Endothelial cell of umbilical vein (primary cell): ENCODE measurements at regions not wholly inside any gene's neighbourhood (a gene's known extent, or its start where the extent isn't known, plus 50 kb on each side); places are given as distances from the start of the nearest gene placed in this dataset.
A peak's percentile ranks its signal among the peaks of the same experiment; 100 is the strongest.

Experiments
- BruUV-seq: library from RNA; stranded (reverse); fragments of 400-500 nt; replicated peaks from 2 replicates; lab custom pipeline; 2021; lab: Mats Ljungman, UMichigan
- CTCF ChIA-PET: fragments of 300-600, 350-600 bp; sonication (Branson Sonifier 250); formaldehyde crosslinking; loops from one replicate; lab custom pipeline; 2021; ENCODE audit warnings: antibody characterized with exemption, inconsistent platforms; lab: Charles Lee
- POLR2A ChIA-PET: fragments of 300-600, 350-600 bp; sonication (Branson Sonifier 250); formaldehyde crosslinking; loops from one replicate; lab custom pipeline; 2021; ENCODE audit warnings: antibody characterized with exemption, inconsistent platforms; lab: Charles Lee
- DNase-seq: peaks from one replicate; pipeline ENCODE4 v3.0.0-alpha.2; 2011; ENCODE audit warnings: low read depth, low spot score
- FAIRE-seq: peaks from 2 replicates; lab custom pipeline; 2011; peaks lifted over from hg19 to GRCh38; lab: Jason Lieb, UNC
- H2AFZ ChIP-seq: 2 replicates; pipeline ENCODE4 v1.6.0; 2012; ENCODE audit warnings: low read depth, low read length, control low read depth, inconsistent platforms
- H3K27ac ChIP-seq: 2 replicates; pipeline ENCODE4 v1.5.1; 2011; ENCODE audit warnings: low read depth, mild to moderate bottlenecking, control low read depth, low read length, moderate library complexity; ENCODE audit not compliant: insufficient read depth
- H3K27me3 ChIP-seq, 2 experiments: 2 replicates each; pipeline versions ENCODE4 v1.6.0 to v1.6.1; 2011; ENCODE audit warnings: low read length in 2 of 2, mixed read lengths in 1 of 2; ENCODE audit not compliant: control insufficient read depth in 2 of 2, insufficient read depth in 2 of 2
- H3K36me3 ChIP-seq, 2 experiments: 2 replicates in 1 of 2; 3 replicates in 1 of 2; pipeline ENCODE4 v1.5.1; 2011; ENCODE audit warnings: low read length in 2 of 2, mild to moderate bottlenecking in 1 of 2, moderate library complexity in 1 of 2; ENCODE audit not compliant: control insufficient read depth in 2 of 2, insufficient read depth in 2 of 2; ENCODE audit errors: extremely low read depth in 1 of 2
- H3K4me1 ChIP-seq: 3 replicates; pipeline ENCODE4 v1.5.1; 2011; ENCODE audit warnings: mild to moderate bottlenecking, low read length; ENCODE audit not compliant: control insufficient read depth, insufficient read depth; ENCODE audit errors: extremely low read depth
- H3K4me2 ChIP-seq: 2 replicates; pipeline ENCODE4 v1.6.1; 2011; ENCODE audit warnings: low read length, control low read depth, mixed read lengths; ENCODE audit not compliant: insufficient read depth
- H3K4me3 ChIP-seq, 3 experiments: fragments of 200-600 bp in 1 of 3; sonication (generic), shearing (Covaris generic) in 1 of 3; replicated peaks in 1 of 3; 2 replicates each; pipeline ENCODE4 v1.5.1; 2011 to 2016; ENCODE audit warnings: control low read depth in 3 of 3, low read length in 3 of 3, mild to moderate bottlenecking in 2 of 3, inconsistent platforms in 1 of 3, low read depth in 1 of 3, moderate library complexity in 1 of 3; ENCODE audit not compliant: insufficient read depth in 1 of 3
- H3K79me2 ChIP-seq: 2 replicates; pipeline ENCODE4 v1.6.0; 2012; ENCODE audit warnings: low read length, inconsistent platforms; ENCODE audit not compliant: control insufficient read depth, insufficient read depth
- H3K9ac ChIP-seq: replicated peaks from 2 replicates; pipeline ENCODE3; 2011; ENCODE audit warnings: low read length, control low read depth; ENCODE audit not compliant: insufficient read depth; ENCODE audit errors: extremely low read depth
- H3K9me1 ChIP-seq: replicated peaks from 3 replicates; pipeline ENCODE4 v1.6.0; 2011; ENCODE audit warnings: mild to moderate bottlenecking, low read length; ENCODE audit not compliant: control insufficient read depth, insufficient read depth; ENCODE audit errors: extremely low read depth
- H3K9me3 ChIP-seq: replicated peaks from 2 replicates; pipeline ENCODE4 v1.5.1; 2012; ENCODE audit warnings: low read length, inconsistent platforms; ENCODE audit not compliant: control insufficient read depth, insufficient read depth
- H4K20me1 ChIP-seq: replicated peaks from 2 replicates; pipeline ENCODE3; 2011; ENCODE audit warnings: mild to moderate bottlenecking, low read length; ENCODE audit not compliant: control insufficient read depth, insufficient read depth; ENCODE audit errors: extremely low read depth
- CTCF ChIP-seq, 2 donors: IDR thresholded peaks; 1 replicate in 1 of 2; 2 replicates in 1 of 2; pipeline ENCODE4 v1.5.1; 2011; ENCODE audit warnings: low read length in 2 of 2, mild to moderate bottlenecking in 2 of 2, moderate library complexity in 2 of 2, control low read depth in 1 of 2, inconsistent platforms in 1 of 2, low read depth in 1 of 2; ENCODE audit not compliant: insufficient read depth in 1 of 2; ENCODE audit errors: extremely low read depth in 1 of 2
- EZH2 ChIP-seq: IDR thresholded peaks from 2 replicates; pipeline ENCODE4 v1.6.1; 2012; ENCODE audit warnings: borderline replicate concordance, low read depth, mild to moderate bottlenecking, moderate library complexity, low read length, inconsistent platforms; ENCODE audit not compliant: severe bottlenecking
- GATA2 ChIP-seq: IDR thresholded peaks from 2 replicates; pipeline ENCODE4 v1.7.0; 2011; ENCODE audit warnings: low read depth, mild to moderate bottlenecking, moderate library complexity, mixed read lengths, low read length; ENCODE audit not compliant: insufficient read length, insufficient read depth
- MAX ChIP-seq: IDR thresholded peaks from 2 replicates; pipeline ENCODE4 v1.6.1; 2011; ENCODE audit not compliant: insufficient read depth, insufficient read length
- MYC ChIP-seq: IDR thresholded peaks from one replicate; pipeline ENCODE4 v1.6.1; 2011; ENCODE audit warnings: mild to moderate bottlenecking, low read depth, low read length
- POLR2A ChIP-seq: IDR thresholded peaks from 2 replicates; pipeline ENCODE4 v1.6.1; 2012; ENCODE audit warnings: low read depth, mild to moderate bottlenecking, control low read depth, low read length
- dilution Hi-C: fragments of 300-500 bp; cut with MboI; formaldehyde crosslinking; loops from one replicate; pipeline ENCODE4 v1.15.0; 2019; ENCODE audit warnings: low sequenced_read_pairs; ENCODE audit not compliant: extremely low pct_ligation_motif_present
- intact Hi-C: fragments of 100-400 bp; cut with micrococcal nuclease; formaldehyde crosslinking; loops from one replicate; pipeline ENCODE4 v1.10.0; 2022

GRCh38 chr11:27218421-27219038 lies 144.5 kb downstream of the CCDC34 start:
- H3K9ac ChIP-seq: no peak overlapping the region
- peaks cover 28 to 33% of the 10 kb centered on the region in 2 experiments for H3K27me3 ChIP-seq
- DNase-seq: no peak
- no peak overlapping the region for H3K27ac ChIP-seq
- no peaks in the 10 kb centered on the region for H4K20me1 ChIP-seq
- intact Hi-C loops: no loop called here
- H3K4me1 ChIP-seq: peaks cover 17% of the 10 kb centered on the region
- H2AFZ ChIP-seq: no peak overlapping the region
- no peak overlapping the region for H3K4me2 ChIP-seq
- dilution Hi-C loops: no loop called here
- no TSS peak for BruUV-seq
- TF ChIP-seq EZH2 (peak; percentile 42), CTCF (IDR thresholded peaks at IDR 0.05; ENCODE audit: extremely low read depth in 1 of 2, insufficient read depth in 1 of 2, low read depth in 1 of 2, low read length in 2 of 2) (no peak)
- ChIA-PET CTCF (interaction anchor here (0.9 to 1.4 kb wide), 3 partner anchors 9 to 78 kb away, joined by 4 to 7 read pairs (median 4); no protein-coding TSS in a partner anchor), POLR2A (no interaction called here)
- H3K4me3 ChIP-seq: no peak overlapping the region
- no peaks in the 10 kb centered on the region for H3K79me2 ChIP-seq
- no peak for FAIRE-seq
- H3K9me1 ChIP-seq: no peaks in the 10 kb centered on the region
- H3K36me3 ChIP-seq: no peaks in the 10 kb centered on the region
- no peaks in the 10 kb centered on the region for H3K9me3 ChIP-seq

- Histone ChIP-seq H2AFZ (no peak overlapping the region), H3K27me3 (peaks cover 34 to 36% of the 10 kb centered on the region in 2 experiments), H3K4me3 (no peak overlapping the region), H3K9me3 (no peaks in the 10 kb centered on the region), H3K9ac (no peak overlapping the region), H3K4me2 (no peak overlapping the region), H4K20me1 (no peaks in the 10 kb centered on the region), H3K4me1 (peaks cover 23% of the 10 kb centered on the region), H3K79me2 (no peaks in the 10 kb centered on the region), H3K9me1 (no peaks in the 10 kb centered on the region), H3K36me3 (no peaks in the 10 kb centered on the region), H3K27ac (no peak overlapping the region)
- POLR2A ChIA-PET: no interaction called here
- TF ChIP-seq MYC: no peak
- TF ChIP-seq POLR2A: no peak
- TF ChIP-seq GATA2: no peak
- no peak for TF ChIP-seq MAX
- no TSS peak for BruUV-seq
- CTCF ChIA-PET: interaction anchor here (0.9 to 1.4 kb wide), 3 partner anchors 8 to 79 kb away, joined by 4 to 7 read pairs (median 4); no protein-coding TSS in a partner anchor
- dilution Hi-C loops (no loop called here), intact Hi-C loops (no loop called here)
- DNase-seq (no peak), FAIRE-seq (no peak)
Observed at GRCh38 chr11:27217948-27218420, 145.0 kb downstream of the CCDC34 start.
